Right ventricle myocardium inferior (tissue), 1 donor: ENCODE measurements at regions not wholly inside any gene's neighbourhood (a gene's known extent, or its start where the extent isn't known, plus 50 kb on each side); places are given as distances from the start of the nearest gene placed in this dataset.
A peak's percentile ranks its signal among the peaks of the same experiment; 100 is the strongest.
"Not testable (repeated sequence)": the region's sequence is repeated elsewhere in the genome, so short reads cannot be mapped to it uniquely, and the experiment has no call there.

Experiments
- ATAC-seq: fragments of 200-7000 bp; cut with Tn5 transposase; one replicate; pipeline ENCODE4 v1.9.1; 2020; ENCODE audit warnings: mild to moderate bottlenecking, moderate library complexity
- DNase-seq: peaks from one replicate; pipeline ENCODE4 v3.0.0; 2021; ENCODE audit errors: missing footprints
- intact Hi-C: fragments of 100-400 bp; cut with DNase I; formaldehyde crosslinking; loops from one replicate; pipeline ENCODE4 v1.11.0; 2022
- donor health status: DM: no; HTN: yes; CAD: no; lungs with severe emphysema.

DNA sequence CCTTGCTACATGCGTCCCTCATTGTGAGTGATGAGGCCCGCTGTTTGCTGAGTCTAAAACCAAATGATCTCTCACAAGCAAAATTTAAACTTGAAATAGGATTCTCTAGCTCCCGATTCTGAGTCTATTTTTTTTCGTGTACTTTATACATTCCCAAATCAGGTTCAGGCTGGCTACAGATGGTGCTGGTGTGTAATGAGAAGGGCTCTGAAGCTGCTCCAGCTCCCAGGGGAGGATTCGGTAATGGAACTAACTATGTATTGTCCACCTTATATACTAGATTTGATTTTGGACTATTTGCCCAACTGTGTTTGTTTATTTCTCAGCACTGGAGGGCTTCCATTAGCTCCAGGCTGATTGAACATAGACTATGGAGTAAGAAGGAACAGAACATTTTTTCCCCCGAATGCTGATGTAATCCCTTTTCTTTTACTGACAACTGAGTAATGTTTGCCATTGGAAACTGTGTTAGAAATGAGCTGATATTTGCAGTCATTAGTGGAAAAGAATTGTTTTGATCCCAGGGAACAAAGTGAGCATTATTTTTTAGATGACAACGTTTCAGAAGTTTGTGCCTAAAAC is 274.0 kb upstream of the FIGN start:
- ATAC-seq (no peak), DNase-seq (no peak)
- intact Hi-C loops = no loop called here

DNA sequence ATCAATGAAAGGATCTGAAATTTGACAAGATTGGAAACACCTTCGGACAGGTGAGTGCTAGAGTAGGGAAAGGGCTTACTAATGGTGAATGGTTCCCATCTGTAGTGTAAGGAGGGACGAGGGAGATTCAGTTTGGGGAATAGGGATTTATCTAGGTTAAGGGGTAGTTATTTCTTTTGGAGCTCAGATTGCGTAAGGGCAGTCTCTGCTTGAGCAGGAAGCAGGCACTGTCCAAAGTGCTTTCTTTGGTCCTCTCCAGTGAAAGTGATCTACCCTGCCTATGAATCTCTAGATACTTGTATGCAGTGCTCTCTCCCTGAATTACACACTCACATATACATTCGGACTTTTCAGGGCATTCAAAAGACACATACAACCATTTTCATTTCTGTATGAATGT is 272.9 kb upstream of the FIGN start:
- intact Hi-C loops = no loop called here
- DNase-seq (no peak), ATAC-seq (no peak)

GRCh38 chr2:164006704-164007103 is 270.9 kb upstream of the FIGN start:
- intact Hi-C loops = no loop called here
- ATAC-seq (no peak), DNase-seq (no peak)

DNA sequence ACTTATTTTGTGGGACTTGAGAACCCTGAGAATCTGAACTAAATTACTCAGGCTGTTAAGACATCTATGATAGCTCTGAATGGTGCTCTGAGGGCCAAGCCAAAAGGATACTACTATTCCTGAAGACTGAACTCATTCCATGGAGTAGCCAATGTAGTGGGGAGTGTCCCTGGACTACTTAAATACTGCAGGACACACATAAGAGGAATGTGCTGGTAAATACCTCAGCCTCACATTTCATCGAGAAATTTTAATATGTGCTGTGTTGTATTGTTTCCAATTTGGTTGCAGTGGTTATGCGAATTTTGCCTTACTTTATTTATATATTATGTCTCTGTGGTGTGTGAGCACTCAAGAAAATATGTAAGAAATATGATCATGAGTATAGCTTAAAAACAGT is 264.4 kb upstream of the FIGN start:
- ATAC-seq (no peak), DNase-seq (no peak)

DNA sequence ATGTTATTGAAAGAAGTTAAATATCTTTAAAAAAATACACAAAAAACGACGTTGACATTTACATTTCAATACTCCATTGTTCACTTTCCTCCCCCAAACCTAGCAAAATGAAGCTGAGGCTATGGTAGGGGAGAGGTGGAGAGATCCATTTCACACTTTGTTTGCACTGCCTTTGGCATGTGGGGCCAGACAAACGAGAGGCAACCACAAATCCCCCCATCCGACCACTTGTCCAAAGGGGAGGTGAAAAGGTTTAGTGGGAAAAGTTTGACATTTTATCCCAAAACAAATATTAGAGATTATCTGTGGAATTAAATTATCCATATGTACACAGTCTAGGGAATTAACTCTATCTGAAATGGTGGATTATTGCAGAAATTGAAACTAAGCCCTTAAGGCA is 261.7 kb upstream of the FIGN start:
- intact Hi-C loops = no loop called here
- ATAC-seq (no peak), DNase-seq (no peak)

More for the DNA sequence above, 264.4 kb upstream of the FIGN start:
- intact Hi-C loops = no loop called here

- no peak for DNase-seq
- ATAC-seq = no peak
- intact Hi-C loops = no loop called here
Measured at GRCh38 chr2:163990541-163990940, 254.7 kb upstream of the FIGN start.

DNA sequence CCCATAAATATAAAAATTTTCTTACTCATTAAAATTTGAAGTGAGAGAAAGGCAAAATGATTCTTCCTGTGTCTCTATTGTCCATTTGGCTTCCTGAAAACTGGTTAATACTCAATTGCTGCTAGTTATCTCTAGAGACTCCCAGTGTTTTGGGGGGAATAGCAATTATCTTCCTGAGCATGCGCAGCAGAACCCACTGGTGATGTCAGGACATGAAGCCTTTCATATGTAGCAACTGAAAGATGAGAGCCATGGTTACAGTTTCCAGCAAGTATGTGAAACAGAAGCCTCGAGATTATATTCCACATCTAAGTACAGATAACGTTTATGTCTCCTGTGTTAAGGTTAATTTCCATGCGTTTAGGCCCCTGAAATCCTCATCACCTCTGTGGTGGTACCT is 254.3 kb upstream of the FIGN start:
- ATAC-seq (no peak), DNase-seq (no peak)

GRCh38 chr2:163987175-163987940 is 251.6 kb upstream of the FIGN start:
- intact Hi-C loops = no loop called here
- DNase-seq = no peak
- ATAC-seq = no peak

More for the DNA sequence above, 254.3 kb upstream of the FIGN start:
- intact Hi-C loops = no loop called here

- intact Hi-C loops = no loop called here
- DNase-seq (no peak), ATAC-seq (no peak)
Measured at GRCh38 chr2:163984986-163985385, 249.2 kb upstream of the FIGN start.

GRCh38 chr2:163983911-163984310 is 248.1 kb upstream of the FIGN start:
- intact Hi-C loops = no loop called here
- no peak for DNase-seq
- no peak for ATAC-seq

DNA sequence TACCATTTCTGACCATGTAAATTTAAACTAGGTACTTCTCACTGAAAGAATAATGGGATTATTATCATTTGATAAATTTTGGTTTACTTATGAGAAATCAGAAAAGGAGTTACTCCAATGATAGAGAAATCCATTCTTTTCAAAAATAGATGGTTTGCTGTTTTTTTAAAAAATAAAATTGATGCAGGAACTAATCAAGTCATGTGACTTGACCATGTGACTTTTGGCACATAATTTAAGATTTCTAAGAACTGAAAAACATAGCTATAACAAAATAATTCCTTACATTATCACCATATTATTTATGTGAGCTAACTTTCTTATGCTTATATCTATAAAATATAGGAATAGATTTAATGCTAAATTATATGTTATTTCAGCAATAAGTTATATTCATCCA is 247.1 kb upstream of the FIGN start:
- intact Hi-C loops = no loop called here
- ATAC-seq (no peak), DNase-seq (no peak)

DNA sequence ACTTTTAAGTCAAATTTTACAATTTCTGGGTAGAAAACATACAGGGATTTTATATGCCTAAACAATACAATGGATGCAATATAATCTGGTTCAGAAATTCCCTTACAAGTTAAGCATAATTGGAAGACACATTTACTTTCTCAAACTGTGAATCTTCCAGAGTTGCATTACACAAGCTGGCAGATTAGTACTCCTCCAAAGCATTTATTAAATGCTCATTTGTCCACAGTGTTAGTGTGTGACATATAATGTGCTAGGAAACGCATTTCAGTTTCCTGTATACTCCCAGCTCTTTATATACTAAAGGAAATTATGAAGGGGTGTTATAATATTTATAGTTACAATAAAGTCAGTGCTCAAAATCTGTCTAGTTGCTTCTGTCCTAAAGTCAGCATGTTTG is 239.0 kb upstream of the FIGN start:
- no peak for ATAC-seq
- intact Hi-C loops = no loop called here

GRCh38 chr2:163970058-163970813 is 234.4 kb upstream of the FIGN start:
- no peak for DNase-seq
- peak; percentile 81 for ATAC-seq
- intact Hi-C loops = no loop called here

More for the DNA sequence above, 239.0 kb upstream of the FIGN start:
- DNase-seq = no peak

- DNase-seq, intact Hi-C loops, ATAC-seq: not testable (repeated sequence)
Measured at GRCh38 chr2:163964278-163964677, 228.5 kb upstream of the FIGN start.

DNA sequence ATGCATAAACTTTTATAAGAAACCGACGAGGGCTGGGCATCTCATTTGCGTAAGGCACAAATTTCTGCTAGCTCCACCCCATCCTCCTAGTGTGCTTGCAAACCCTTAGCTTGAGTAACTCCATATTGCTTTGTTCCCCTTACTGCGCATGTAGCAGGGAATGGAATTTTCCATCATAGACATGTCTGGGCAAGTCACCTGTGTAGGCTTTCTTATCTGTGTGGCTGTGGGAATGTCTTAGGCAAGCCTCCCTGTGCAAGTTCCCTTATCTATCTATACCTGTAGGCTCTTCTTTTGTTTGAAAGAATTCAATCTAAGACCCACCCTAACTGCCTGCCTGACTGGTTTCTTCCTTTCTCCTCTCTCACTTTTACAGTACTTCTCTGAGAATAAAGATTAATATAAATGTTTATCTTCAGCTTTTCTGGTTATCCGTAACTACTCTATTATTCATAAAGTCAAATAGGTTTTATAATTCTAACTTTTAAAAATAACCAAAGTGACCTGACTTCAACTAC is 217.6 kb upstream of the FIGN start:
- ATAC-seq (no peak), DNase-seq (no peak)
- intact Hi-C loops = no loop called here

- intact Hi-C loops = no loop called here
- ATAC-seq (no peak), DNase-seq (no peak)
Measured at GRCh38 chr2:163951312-163951711, 215.5 kb upstream of the FIGN start.

DNA sequence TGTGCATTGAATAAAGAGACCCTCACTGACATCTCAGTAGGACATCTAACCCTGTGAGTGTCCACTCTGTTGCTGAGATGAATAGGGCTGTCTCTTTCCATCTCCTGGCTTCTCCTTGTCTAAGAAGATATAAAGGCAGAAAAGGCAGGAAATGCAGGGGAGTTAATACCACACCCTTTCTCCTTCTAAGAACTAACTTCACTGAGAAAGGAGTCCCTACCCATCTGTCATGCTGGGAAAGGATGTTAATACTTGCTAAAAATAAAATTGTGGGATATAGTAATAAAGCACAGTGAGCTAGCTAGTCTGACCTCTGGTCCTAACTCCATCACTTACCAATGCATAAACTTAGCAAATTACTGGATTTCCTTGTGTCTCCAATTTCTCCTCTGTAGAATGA is 213.9 kb upstream of the FIGN start:
- no peak for DNase-seq
- intact Hi-C loops = no loop called here
- ATAC-seq = no peak

DNA sequence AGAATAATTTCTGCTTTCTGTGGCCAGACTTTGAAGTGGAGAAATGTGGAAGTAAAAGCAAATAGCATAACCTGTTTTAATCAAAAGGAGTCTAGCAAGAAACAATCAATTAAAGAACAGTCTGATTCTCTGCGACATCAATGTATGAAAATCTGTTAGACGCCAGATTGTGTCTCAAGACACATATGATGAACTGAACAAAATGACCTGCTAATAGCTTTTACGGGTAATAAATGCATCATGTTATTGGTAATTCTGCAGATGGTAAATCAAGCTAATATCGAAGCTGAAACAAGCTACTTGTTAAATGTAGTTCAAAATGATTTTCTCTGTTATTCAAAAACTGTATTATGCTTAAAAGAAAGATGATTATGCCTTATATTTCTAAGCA is 208.5 kb upstream of the FIGN start:
- intact Hi-C loops = no loop called here
- no peak for DNase-seq
- no peak for ATAC-seq

DNA sequence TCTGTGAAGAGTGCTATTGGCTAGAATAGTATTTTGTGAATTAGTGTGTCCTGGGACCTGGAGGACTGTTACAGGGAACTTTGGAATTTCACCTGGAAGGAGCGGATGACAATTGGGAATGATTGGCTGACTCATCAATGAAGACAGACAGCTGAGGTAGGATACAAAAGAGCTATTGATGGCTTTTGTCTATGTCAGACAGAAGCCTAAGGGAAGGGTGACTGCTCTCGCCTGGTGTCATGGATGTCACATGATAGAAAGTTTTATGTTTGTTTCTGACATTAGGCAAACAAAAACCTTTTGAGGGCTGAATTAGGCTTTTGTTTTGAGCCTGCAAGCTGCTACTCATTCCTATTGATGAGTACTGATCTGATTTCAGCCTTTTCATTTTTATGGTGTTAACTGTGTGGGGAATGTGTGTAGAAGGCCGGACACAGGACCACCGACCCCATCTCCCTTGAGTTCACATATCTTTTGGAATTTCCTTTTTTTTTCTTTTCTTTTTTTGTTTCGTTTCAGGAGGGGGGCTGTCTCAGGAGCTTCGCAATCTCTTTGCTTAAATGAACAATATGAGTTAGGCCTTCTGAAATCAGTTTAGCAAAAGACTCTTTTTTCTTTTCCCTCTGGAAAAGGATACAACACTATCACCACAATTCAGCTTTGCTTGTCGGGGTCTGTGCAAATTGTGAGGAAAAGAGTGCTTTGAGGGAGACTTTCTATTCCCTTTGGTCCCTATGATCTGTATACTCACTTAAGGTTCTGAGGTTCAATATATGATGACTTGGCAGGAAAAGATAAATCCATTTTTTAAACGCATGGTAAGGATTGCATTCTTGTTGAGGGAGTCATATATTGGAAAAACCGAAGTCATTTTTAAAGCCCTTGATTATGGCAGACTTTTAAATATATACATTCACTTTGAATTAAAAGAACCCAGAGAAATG is 207.9 kb upstream of the FIGN start:
- DNase-seq (no peak), ATAC-seq (no peak)
- intact Hi-C loops = no loop called here
